ENCODE measurements at regions not wholly inside any gene's neighbourhood (a gene's known extent, or its start where the extent isn't known, plus 50 kb on each side); places are given as distances from the start of the nearest gene placed in this dataset.

GRCh38 chr2:196290569-196290968 lies 119.2 kb upstream of the STK17B start:
- intact Hi-C loops (cut with micrococcal nuclease): loop anchor here (10.0 kb wide), 1 partner anchor 464 kb away; no protein-coding TSS in a partner anchor
- Histone ChIP-seq H3K9me1 (replicated peaks; ENCODE audit: control insufficient read depth, extremely low read depth, insufficient read depth, low read length) (no peaks in the 10 kb centered on the region), H3K9me3 (replicated peaks; ENCODE audit: control insufficient read depth, insufficient read depth, low read length) (no peaks in the 10 kb centered on the region), H3K36me3 (ENCODE audit: control insufficient read depth in 2 of 2, extremely low read depth in 1 of 2, insufficient read depth in 2 of 2, low read length in 2 of 2) (peaks cover 4 to 23% of the 10 kb centered on the region in 2 experiments), H2AFZ (ENCODE audit: low read depth, low read length) (no peak overlapping the region), H3K4me3 (replicated peaks in 1 of 3; ENCODE audit: insufficient read depth in 1 of 3, low read depth in 1 of 3, low read length in 3 of 3) (no peak overlapping the region), H3K4me1 (ENCODE audit: control insufficient read depth, extremely low read depth, insufficient read depth, low read length) (peaks cover 26% of the 10 kb centered on the region), H4K20me1 (replicated peaks; ENCODE audit: control insufficient read depth, extremely low read depth, insufficient read depth, low read length) (no peaks in the 10 kb centered on the region), H3K9ac (replicated peaks; ENCODE audit: extremely low read depth, insufficient read depth, low read length) (no peak overlapping the region), H3K4me2 (ENCODE audit: insufficient read depth, low read length) (no peak overlapping the region), H3K27me3 (ENCODE audit: control insufficient read depth in 2 of 2, insufficient read depth in 2 of 2, low read length in 2 of 2) (no peaks in the 10 kb centered on the region), H3K27ac (ENCODE audit: insufficient read depth, low read depth, low read length) (no peak overlapping the region), H3K79me2 (ENCODE audit: control insufficient read depth, insufficient read depth, low read length) (no peaks in the 10 kb centered on the region)
- CTCF ChIA-PET: interaction anchor here (0.9 to 1.6 kb wide), 3 partner anchors 11 to 212 kb away, joined by 3 to 4 read pairs (median 4); no protein-coding TSS in a partner anchor
- dilution Hi-C loops (cut with MboI; ENCODE audit: extremely low pct_ligation_motif_present, low sequenced_read_pairs): no loop called here
- no peak for FAIRE-seq
- DNase-seq (ENCODE audit: low read depth, low spot score): no peak
- POLR2A ChIA-PET: no interaction called here
- no TSS peak for BruUV-seq (replicated peaks)
- no peak for TF ChIP-seq FOS (IDR thresholded peaks at IDR 0.05; ENCODE audit: borderline replicate concordance, insufficient read depth, low read length)
- no peak for TF ChIP-seq JUN (IDR thresholded peaks at IDR 0.05; ENCODE audit: borderline replicate concordance, insufficient read depth, insufficient read length, low read depth)
- no peak for TF ChIP-seq EZH2 (IDR thresholded peaks at IDR 0.05; ENCODE audit: borderline replicate concordance, low read depth, low read length, severe bottlenecking)

- Histone ChIP-seq H3K4me3 (replicated peaks in 1 of 3; ENCODE audit: insufficient read depth in 1 of 3, low read depth in 1 of 3, low read length in 3 of 3) (no peak overlapping the region), H2AFZ (ENCODE audit: low read depth, low read length) (no peak overlapping the region), H3K4me2 (ENCODE audit: insufficient read depth, low read length) (no peak overlapping the region), H4K20me1 (replicated peaks; ENCODE audit: control insufficient read depth, extremely low read depth, insufficient read depth, low read length) (no peaks in the 10 kb centered on the region), H3K27me3 (ENCODE audit: control insufficient read depth in 2 of 2, insufficient read depth in 2 of 2, low read length in 2 of 2) (no peaks in the 10 kb centered on the region), H3K9me1 (replicated peaks; ENCODE audit: control insufficient read depth, extremely low read depth, insufficient read depth, low read length) (no peaks in the 10 kb centered on the region), H3K27ac (ENCODE audit: insufficient read depth, low read depth, low read length) (no peak overlapping the region), H3K9ac (replicated peaks; ENCODE audit: extremely low read depth, insufficient read depth, low read length) (no peak overlapping the region), H3K79me2 (ENCODE audit: control insufficient read depth, insufficient read depth, low read length) (no peaks in the 10 kb centered on the region), H3K9me3 (replicated peaks; ENCODE audit: control insufficient read depth, insufficient read depth, low read length) (no peaks in the 10 kb centered on the region), H3K4me1 (ENCODE audit: control insufficient read depth, extremely low read depth, insufficient read depth, low read length) (peaks cover 27% of the 10 kb centered on the region), H3K36me3 (ENCODE audit: control insufficient read depth in 2 of 2, extremely low read depth in 1 of 2, insufficient read depth in 2 of 2, low read length in 2 of 2) (peaks cover 4 to 23% of the 10 kb centered on the region in 2 experiments)
- POLR2A ChIA-PET: no interaction called here
- CTCF ChIA-PET: interaction anchor here (1.0 to 1.6 kb wide), 3 partner anchors 10 to 213 kb away, joined by 3 to 4 read pairs (median 3); no protein-coding TSS in a partner anchor
- FAIRE-seq (no peak), DNase-seq (ENCODE audit: low read depth, low spot score) (no peak)
- intact Hi-C loops (cut with micrococcal nuclease): loop anchor here (10.0 kb wide), 1 partner anchor 463 kb away; no protein-coding TSS in a partner anchor
- dilution Hi-C loops (cut with MboI; ENCODE audit: extremely low pct_ligation_motif_present, low sequenced_read_pairs): no loop called here
- BruUV-seq (replicated peaks): no TSS peak
- TF ChIP-seq EZH2 (IDR thresholded peaks at IDR 0.05; ENCODE audit: borderline replicate concordance, low read depth, low read length, severe bottlenecking) (no peak), MYC (IDR thresholded peaks at IDR 0.05; ENCODE audit: low read depth, low read length) (no peak), MAX (IDR thresholded peaks at IDR 0.05; ENCODE audit: insufficient read depth, insufficient read length) (no peak), JUN (IDR thresholded peaks at IDR 0.05; ENCODE audit: borderline replicate concordance, insufficient read depth, insufficient read length, low read depth) (no peak), POLR2AphosphoS5 (IDR thresholded peaks at IDR 0.05; ENCODE audit: insufficient read depth, low read depth, low read length) (no peak), GATA2 (IDR thresholded peaks at IDR 0.05; ENCODE audit: insufficient read depth, insufficient read length, low read depth, low read length) (no peak), FOS (IDR thresholded peaks at IDR 0.05; ENCODE audit: borderline replicate concordance, insufficient read depth, low read length) (no peak), POLR2A (IDR thresholded peaks at IDR 0.05; ENCODE audit: low read depth, low read length) (no peak), CTCF (IDR thresholded peaks at IDR 0.05; ENCODE audit: extremely low read depth in 1 of 2, insufficient read depth in 1 of 2, low read depth in 1 of 2, low read length in 2 of 2) (no peak)
These were observed 120.0 kb upstream of the STK17B start for GRCh38 chr2:196291426-196291825.

All from endothelial cell of umbilical vein (primary cell).